Dermis blood vessel endothelial cell (primary cell): ENCODE measurements at regions not wholly inside any gene's neighbourhood (a gene's known extent, or its start where the extent isn't known, plus 50 kb on each side); places are given as distances from the start of the nearest gene placed in this dataset.
"Not testable (repeated sequence)": the region's sequence is repeated elsewhere in the genome, so short reads cannot be mapped to it uniquely, and the experiment has no call there.

ENCODE experiments used
- DNase-seq: peaks from one replicate; pipeline ENCODE4 v3.0.0; 2010

DNA sequence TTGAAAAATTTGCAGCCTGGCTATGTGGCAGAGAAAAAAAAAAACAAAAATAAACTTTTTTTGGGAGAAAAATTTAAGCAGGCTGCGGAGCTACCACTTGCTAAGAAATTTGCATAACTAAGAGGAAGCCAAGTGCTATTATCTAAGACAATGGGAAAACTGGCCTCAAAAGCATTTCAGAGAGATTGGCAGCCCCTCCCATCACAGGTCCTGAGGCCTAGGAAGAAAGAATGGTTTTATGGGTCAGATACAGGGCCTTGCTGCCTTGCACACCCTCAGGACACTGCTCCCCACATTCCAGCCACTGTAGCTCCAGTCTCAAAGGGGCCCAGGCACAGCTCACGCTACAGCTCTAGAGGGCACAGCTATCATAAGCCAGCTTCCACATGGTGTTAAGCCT is 777.9 kb downstream of the TENT5A start:
- DNase-seq: no peak

GRCh38 chr6:80969439-80969838 is 783.0 kb downstream of the TENT5A start:
- no peak for DNase-seq

- DNase-seq: no peak
These were observed 784.9 kb downstream of the TENT5A start for GRCh38 chr6:80967609-80968008.

GRCh38 chr6:80962382-80962781 is 790.1 kb downstream of the TENT5A start:
- DNase-seq: no peak

- no peak for DNase-seq
These were observed 791.3 kb downstream of the TENT5A start for GRCh38 chr6:80961166-80961565.

- no peak for DNase-seq
These were observed 793.4 kb downstream of the TENT5A start for GRCh38 chr6:80959034-80959433.

DNA sequence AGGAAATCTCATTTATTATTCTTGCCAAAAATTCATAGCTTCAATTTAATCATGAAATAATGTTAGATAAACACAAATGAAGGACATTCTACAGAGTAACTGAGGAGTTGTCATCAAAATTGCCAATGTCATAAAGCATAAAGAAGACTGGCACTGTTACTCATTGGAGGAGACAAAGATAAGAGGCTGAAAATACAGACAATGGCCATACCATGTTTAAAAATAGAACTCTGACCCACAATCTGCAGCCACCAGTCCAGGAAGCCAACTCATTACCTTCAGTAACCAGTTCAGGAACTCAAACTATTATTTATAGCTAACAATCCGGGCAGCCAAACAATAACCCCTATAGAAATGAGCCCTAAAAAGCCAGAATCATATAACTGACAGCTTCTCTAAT is 795.6 kb downstream of the TENT5A start:
- no peak for DNase-seq

- DNase-seq: not testable (repeated sequence)
These were observed 800.0 kb downstream of the TENT5A start for GRCh38 chr6:80952479-80952878.

DNA sequence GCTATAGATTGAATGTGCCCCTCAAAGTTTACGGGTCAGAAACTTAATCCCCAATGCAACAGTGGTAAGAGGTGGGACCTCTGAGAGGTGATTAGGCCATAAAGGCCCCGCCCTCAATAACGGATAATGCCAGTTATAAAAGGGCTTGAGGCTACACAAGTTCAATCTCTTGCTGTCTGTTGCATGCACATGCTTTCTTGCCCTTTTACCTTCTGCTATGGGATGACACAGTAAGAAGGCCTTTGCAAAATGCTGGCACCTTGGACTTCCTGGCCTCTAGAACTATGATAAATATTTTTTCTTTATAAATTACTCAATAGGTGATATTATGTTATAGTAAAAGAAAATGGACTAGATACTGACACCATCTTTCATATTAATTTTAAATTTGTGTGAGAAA is 806.1 kb downstream of the TENT5A start:
- DNase-seq: no peak

- no peak for DNase-seq
These were observed 809.6 kb downstream of the TENT5A start for GRCh38 chr6:80942911-80943310.

DNA sequence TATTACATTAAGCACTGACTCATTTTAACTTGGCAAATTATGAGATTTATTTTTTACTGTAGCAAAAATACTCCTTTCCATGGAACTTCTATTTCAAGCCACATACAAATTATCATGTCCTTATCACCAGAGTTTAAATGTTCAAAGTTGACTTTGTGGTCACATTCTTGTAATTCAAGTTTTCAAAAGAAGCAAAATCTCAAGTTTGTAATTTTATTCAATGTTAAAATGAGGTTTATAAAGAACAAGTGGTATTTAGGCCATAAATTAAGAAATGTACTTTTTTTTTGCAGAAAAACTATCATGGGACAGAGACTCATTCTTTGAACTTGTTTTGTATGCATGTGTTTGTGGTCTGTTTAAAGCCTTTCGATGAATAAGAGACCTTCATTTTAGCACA is 811.5 kb downstream of the TENT5A start:
- DNase-seq: no peak

GRCh38 chr6:80940571-80940970 is 811.9 kb downstream of the TENT5A start:
- DNase-seq: no peak

GRCh38 chr6:80939898-80940297 is 812.6 kb downstream of the TENT5A start:
- DNase-seq: no peak

DNA sequence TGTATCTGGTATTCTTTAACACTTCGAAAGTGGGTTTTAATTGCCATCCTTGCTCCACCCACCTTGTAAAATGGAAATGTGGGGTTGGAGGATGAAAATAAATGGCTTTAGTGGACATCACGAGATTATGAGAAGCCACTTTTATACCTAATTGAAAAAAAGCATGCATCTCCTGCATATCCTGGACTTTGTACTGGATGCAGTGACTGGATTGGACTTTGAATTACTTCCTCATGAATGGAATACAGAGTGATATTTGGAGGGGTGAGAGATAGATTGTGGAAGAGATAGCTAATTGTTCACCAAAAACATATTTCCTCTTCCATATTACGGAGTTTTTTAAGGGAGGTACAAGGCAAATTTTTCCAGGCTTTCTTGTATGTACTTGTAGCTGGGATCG is 813.0 kb downstream of the TENT5A start:
- DNase-seq: no peak

DNA sequence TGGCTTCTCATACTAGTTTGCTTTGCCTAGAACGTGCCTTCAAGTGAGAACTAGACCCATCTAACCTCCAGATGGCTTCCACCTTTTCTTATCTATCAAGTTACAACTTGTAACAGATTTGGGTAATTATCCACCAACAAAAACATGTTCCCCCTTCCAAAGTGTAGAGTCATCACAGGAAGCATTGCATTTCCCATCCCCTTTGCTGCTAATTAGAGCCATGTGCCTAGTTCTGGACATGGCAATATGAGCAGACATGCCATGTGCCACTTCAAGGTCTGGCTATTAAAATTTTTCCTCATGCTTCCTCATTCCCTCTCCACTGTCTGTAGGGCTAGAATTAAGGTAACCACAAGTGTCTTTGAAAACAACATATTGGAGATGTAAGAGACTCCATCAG is 814.4 kb downstream of the TENT5A start:
- no peak for DNase-seq

GRCh38 chr6:80932359-80932758 is 820.1 kb downstream of the TENT5A start:
- DNase-seq: no peak

GRCh38 chr6:80930376-80930775 is 822.1 kb downstream of the TENT5A start:
- no peak for DNase-seq

DNA sequence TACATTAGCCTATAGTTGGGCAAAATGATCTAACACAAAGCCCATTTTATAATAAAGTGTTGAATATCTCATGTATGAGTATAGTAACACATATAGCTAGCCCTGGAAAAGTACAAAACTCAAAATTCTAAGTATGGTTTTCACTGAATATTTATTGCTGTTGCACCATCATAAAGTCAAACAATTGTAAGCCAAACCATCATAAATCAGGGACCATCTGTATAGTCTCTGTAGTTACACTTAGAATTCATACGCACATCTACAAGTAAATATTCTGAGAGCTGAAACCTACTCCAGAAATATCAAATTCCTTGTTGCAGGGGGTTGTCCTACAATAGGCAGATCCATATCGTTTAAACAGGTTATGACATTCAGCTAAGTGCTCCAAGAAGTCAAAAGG is 817.3 kb downstream of the BCKDHB start:
- no peak for DNase-seq

DNA sequence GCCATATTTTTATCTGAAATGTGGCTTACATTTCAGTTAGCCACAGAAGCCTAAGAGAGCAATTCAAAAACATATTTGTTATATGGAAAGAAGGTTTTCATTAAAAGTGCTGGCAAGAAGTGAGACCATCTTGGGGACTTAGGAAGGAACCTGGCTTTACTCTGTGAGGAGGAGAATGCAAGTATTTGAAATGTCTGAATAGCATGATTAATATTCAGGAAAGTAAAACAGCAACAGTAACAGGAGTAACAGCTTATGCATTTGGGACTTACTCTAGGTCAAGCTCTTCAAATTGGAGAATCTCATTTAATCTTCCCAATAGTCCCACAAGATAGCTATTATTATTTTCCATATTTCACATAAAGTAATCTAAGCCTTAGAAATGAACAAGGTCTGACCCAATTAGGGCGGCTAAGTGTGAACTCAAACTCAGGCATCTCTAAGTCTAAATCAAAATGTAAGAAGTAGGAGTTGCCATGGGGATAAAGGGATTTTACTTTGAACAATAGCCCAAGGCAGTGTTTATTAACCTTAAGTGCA is 816.5 kb downstream of the BCKDHB start:
- no peak for DNase-seq

- no peak for DNase-seq
These were observed 815.5 kb downstream of the BCKDHB start for GRCh38 chr6:80921861-80922460.

- DNase-seq: no peak
These were observed 801.4 kb downstream of the BCKDHB start for GRCh38 chr6:80907831-80908230.

- no peak for DNase-seq
These were observed 797.2 kb downstream of the BCKDHB start for GRCh38 chr6:80903711-80904110.

GRCh38 chr6:80886475-80886874 is 780.0 kb downstream of the BCKDHB start:
- no peak for DNase-seq

DNA sequence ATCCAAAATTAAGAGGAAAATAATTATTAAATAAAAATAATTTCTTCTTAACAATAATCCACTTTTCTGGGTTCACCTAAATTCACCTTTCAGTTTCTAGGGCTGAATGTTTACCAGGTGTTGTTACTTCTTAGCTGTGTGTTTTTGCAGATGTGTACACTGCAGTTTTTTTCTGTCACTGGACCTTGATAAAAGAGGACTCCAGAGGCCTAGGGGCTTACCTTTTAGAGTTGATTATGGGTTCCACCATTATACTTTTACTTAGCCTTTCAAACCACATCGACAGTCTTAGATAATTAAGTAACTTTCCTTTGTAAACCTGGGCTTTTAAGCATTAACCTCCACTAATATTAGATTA is 766.5 kb downstream of the BCKDHB start:
- DNase-seq: no peak

DNA sequence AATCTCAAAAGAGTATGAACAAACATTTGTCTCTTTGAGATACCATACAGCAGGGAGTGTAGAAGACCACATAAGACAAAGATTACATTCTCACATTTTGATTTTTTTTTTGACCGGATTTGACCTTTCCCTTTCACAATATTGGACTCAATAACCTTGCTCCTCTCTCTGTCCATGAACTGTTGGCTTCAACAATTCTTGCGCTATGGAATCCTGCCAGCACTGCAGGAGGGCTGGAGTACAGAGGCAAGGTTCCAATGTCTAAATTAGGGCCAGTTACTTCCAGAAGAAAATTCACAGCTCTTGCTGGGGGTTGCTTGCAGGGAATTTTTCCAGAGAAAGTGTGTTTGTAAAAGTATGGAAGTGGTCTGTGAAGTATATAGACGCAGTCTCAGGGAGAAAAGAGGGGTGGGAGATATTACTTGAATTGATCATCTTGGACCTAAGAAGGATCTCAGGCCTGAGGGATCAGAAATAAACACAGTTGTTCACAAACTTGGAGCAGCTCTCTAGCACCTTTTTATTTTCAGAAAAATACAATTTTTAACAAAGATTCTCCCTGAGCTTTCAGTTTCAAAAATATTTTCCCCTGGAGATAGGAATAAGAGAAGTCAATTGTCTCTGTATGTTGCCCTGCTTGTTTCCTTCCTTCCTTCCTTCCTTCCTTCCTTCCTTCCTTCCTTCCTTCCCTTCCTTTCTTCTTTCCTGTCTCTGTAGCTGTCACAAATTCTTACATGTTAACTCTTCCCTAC is 765.9 kb downstream of the BCKDHB start:
- DNase-seq: no peak
